GM21390 (cell line): ENCODE measurements at regions not wholly inside any gene's neighbourhood (a gene's known extent, or its start where the extent isn't known, plus 50 kb on each side); places are given as distances from the start of the nearest gene placed in this dataset.
"Not testable (repeated sequence)": the region's sequence is repeated elsewhere in the genome, so short reads cannot be mapped to it uniquely, and the experiment has no call there.

Experiments used
- ATAC-seq: cut with Tn5 transposase; IDR thresholded peaks from one replicate; pipeline ENCODE4 v1.9.1; 2021; ENCODE audit not compliant: unreplicated experiment

- no peak for ATAC-seq
Measured at GRCh38 chr18:78480262-78481054, 499.2 kb upstream of the SALL3 start.

GRCh38 chr18:78482378-78482777, 497.2 kb upstream of the SALL3 start:
- no peak for ATAC-seq

- ATAC-seq = no peak
Measured at GRCh38 chr18:78487649-78488048, 492.0 kb upstream of the SALL3 start.

- no peak for ATAC-seq
Measured at GRCh38 chr18:78492064-78492812, 487.4 kb upstream of the SALL3 start.

- ATAC-seq = no peak
Measured at GRCh38 chr18:78492813-78493371, 486.7 kb upstream of the SALL3 start.

GRCh38 chr18:78493490-78493889, 486.1 kb upstream of the SALL3 start:
- ATAC-seq = not testable (repeated sequence)

GRCh38 chr18:78494204-78495085, 485.2 kb upstream of the SALL3 start:
- ATAC-seq = no peak

GRCh38 chr18:78495550-78495949, 484.1 kb upstream of the SALL3 start:
- ATAC-seq = no peak

GRCh38 chr18:78496079-78496478, 483.5 kb upstream of the SALL3 start:
- no peak for ATAC-seq

GRCh38 chr18:78497641-78498040, 482.0 kb upstream of the SALL3 start:
- no peak for ATAC-seq

GRCh38 chr18:78499586-78499985, 480.0 kb upstream of the SALL3 start:
- no peak for ATAC-seq

GRCh38 chr18:78501251-78501650, 478.4 kb upstream of the SALL3 start:
- ATAC-seq = no peak

- ATAC-seq = no peak
Measured at GRCh38 chr18:78503129-78503528, 476.5 kb upstream of the SALL3 start.

- ATAC-seq = no peak
Measured at GRCh38 chr18:78505851-78506461, 473.7 kb upstream of the SALL3 start.

GRCh38 chr18:78507217-78507616, 472.4 kb upstream of the SALL3 start:
- no peak for ATAC-seq

- ATAC-seq = not testable (repeated sequence)
Measured at GRCh38 chr18:78508228-78508824, 471.3 kb upstream of the SALL3 start.

GRCh38 chr18:78510091-78510490, 469.5 kb upstream of the SALL3 start:
- no peak for ATAC-seq

GRCh38 chr18:78510636-78511035, 469.0 kb upstream of the SALL3 start:
- no peak for ATAC-seq

- ATAC-seq = no peak
Measured at GRCh38 chr18:78511666-78512601, 467.7 kb upstream of the SALL3 start.
